ENCODE measurements at regions not wholly inside any gene's neighbourhood (a gene's known extent, or its start where the extent isn't known, plus 50 kb on each side); places are given as distances from the start of the nearest gene placed in this dataset.

DNA sequence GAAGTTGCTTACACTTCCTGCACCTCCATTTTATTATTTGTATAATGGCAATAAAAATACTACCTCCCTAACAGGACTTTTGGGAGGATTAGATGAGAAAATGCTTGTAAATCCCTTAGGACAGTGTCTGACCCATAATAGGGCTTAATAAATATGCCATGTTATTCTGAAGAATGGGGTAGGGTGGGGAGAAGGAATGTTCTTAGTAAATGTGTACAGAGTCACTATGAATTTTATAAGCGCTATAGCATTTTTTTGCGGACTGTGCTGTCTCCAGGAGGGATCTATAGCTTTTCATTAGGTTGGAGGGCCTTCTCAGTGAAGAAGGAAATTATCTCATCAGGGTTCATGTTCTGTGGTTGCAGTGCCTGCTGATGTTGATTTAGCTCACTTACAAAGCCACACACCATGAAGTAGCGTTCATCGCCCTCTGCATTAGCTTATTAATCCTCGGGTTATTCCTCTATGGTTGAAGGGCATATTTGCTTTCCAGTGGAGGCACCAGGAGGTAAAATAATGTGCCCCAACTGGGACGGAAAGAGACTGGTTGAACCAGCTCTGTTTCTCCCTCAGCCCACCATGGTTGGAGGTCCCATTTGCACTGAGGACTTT is 497.1 kb downstream of the ARHGEF28 start:
- no peak for DNase-seq (ENCODE audit: low read depth)

DNA sequence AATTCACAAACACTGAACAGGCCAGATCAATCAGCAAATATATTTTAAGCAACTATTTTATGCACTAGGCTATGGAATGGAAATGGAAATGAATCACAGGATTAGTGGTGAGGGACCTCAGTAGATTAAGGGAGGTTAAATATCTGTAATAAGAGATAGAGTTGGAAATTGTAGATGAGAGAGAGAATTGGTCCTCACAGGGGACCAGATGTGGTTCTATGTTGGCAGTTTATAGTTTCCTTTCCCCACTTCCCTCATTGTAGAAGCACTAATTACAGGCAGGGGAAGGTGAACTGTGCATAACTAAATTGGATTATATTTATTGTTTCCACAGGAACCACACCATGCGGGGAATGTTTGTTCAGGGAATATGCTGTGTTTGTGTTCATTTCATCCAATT is 496.2 kb downstream of the ARHGEF28 start:
- no peak for DNase-seq (ENCODE audit: low read depth)

DNA sequence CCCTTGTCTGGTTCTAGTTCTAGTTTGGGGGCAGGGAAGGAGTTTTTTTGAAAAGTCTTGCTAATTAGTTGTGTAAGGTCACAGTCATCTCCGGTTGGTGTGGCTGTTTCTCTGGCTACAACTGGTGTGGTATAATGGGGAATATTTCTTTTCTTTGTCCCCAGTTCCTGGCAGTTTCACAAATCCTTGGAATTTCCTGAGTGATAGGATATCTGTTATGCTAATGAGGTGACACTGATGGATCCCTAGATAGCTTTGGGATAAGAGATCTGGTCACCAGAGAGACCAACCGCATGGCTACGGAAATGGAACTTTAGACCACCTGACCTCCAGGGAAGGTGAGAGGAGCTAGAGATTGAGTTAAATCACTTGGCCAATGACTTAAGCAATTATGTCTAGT is 494.6 kb downstream of the ARHGEF28 start:
- no peak for DNase-seq (ENCODE audit: low read depth)

DNA sequence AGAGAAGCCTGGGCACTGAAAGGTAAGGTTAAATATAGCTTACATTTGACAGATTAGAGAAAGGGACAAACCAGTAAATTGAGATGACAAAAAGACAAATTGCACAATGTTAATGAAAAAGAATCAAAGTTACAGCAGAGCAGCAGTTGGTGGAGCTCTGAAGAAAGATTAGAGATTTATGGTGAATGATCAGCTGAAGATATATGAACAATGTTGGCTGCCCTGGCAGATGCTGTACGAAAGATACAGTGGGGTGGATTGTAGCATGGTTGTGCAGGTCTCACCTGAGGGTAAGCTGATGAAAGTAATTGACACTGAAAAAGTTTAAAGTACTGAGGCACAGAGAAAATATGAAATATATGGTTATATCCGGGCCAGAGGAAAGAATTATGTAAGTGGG is 492.1 kb downstream of the ARHGEF28 start:
- no peak for DNase-seq (ENCODE audit: low read depth)

DNA sequence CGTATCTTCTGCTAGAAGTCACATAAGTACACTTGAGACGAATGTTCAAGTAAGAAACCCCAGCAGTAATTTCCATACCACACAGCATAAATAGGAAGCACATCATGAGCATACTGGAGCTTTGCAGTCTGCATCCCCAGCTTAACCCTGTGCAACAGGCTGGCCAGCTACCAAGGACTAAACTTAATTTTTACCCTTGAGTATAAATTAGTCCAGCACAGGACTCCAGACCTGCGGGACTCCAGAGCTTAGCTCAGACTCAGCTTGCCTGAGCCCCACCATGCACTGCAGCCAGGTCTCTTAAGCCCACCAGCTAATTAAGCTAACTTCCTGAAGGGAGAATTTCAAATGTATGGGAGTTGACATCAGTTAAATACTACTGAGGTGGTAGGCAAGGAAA is 491.0 kb downstream of the ARHGEF28 start:
- DNase-seq (ENCODE audit: low read depth), result no peak

DNA sequence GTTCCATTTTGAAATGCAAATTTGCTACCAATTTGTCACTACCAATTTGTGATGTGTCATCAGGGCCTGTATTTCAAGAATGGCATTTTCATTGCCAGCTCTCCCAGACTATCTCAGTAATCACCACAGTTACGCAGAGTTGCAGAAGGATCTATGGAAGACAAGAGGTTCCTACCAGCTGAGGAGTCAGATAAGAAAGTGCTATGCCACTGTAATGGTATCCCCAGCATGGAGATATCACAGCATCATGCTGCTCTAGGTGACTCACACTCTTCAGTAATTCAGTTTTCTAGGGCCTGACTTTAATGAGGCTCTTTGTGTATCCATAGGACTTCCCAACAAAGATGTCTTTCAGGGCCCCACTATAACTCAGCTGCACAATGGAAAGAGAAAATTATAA is 490.3 kb downstream of the ARHGEF28 start:
- DNase-seq (ENCODE audit: low read depth), result no peak

DNA sequence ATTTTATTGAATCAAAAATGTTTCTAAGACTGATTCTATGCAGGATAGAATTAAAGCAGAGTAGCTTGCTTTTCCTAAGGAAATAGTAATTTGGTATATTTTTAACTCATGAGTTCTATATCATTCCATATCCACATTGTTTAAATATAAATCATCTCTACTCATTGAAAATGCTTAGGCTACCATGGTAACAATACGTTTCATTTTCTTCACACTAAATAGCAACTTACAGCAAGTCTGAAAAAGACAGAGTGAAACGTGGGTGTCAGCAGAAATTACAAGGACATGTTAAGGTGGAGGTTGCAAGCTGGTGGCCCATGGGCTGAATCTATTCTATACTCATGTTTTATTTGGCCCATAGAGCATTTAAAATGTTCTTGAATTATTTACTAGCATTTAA is 487.9 kb downstream of the ARHGEF28 start:
- no peak for DNase-seq (ENCODE audit: low read depth)

DNA sequence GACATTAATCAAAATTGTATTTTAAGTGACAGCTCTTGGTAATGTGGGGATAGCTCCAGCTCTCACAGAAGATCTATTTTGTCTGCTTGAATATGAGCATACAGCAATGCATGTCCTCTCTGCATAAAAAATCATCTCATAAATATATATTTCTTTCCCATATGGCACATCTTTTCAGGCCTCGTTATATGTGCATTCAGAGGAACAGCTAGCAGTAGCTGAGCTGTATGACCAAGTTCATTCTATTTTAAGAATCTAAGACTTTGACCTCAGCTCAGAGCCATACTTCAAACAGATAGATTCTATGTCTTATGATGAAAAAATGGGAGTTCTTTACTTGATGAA is 487.2 kb downstream of the ARHGEF28 start:
- no peak for DNase-seq (ENCODE audit: low read depth)

DNA sequence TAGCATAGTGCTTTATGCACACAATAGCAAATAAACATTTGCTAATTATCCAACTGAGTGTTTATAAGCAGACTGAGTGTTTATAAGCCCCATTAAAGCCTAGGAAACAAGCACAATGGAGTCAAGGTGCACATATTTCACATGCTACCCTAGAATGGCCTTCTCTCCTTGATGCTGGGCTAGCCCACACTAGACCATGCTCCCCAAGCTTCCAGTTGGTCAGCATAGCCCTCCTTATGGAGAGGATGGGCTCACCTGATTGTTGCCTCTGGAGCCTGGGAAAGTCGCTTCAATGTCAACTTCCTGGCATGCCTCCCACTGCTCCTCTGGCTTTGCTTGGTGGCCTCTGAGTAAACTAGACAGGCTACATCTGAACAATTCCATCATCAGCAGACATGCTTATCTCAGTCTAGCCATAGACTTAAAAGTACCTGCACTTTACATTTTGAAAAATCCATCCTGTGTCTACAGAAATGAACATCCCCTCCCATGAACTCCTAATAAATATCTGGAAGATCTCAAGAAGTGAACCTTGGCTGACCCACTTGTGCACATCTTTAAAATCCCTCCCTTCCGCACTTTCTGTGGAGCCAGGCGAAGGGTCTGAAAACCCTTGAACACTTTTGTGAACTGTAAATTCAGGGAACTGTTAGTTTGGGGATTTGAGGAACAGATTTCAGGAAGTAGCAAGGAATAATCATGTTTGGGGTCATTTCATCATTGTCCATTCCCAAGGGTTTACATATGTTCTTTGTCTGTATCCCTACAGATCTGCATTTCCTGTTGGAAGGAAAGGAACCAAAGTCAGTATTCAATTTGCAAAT is 486.6 kb downstream of the ARHGEF28 start:
- no peak for DNase-seq (ENCODE audit: low read depth)

DNA sequence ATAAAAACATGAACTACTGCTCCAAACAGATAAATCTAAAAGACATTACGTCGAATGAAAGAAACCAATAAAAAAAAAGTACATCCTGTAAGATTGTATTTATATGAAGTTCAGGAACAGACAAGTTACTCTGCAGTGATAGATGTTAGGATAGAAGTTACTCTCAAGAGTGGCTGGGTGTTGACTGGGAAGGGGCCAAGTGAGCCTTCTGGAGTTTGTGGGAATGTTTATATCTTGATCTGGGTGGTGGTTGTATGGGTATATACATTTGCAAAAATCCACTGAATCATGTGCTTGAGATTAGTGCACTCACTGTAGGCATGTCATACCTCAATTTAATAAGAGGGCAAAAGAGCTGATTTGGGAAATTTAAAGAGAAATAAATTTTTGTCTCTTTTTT is 485.8 kb downstream of the ARHGEF28 start:
- DNase-seq (ENCODE audit: low read depth), result no peak

DNA sequence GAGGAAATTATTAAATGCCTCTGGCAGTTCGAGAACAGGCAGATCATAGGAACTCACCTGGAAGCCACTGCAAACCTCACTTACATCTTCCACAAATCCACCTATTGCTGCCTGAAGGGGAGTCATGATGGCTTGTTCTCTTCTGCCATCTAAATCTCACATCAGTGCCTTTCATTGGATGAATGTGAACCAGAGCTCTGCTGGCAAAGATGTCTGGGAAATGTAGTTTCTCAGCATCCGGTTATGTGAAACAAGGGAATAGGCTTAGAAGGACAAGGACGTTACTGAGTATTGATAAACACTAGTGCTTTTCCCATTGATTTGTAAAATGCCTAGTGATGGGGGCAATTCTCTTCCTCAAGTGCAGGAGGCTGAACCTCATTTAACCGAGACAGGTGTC is 483.3 kb downstream of the ARHGEF28 start:
- no peak for DNase-seq (ENCODE audit: low read depth)

DNA sequence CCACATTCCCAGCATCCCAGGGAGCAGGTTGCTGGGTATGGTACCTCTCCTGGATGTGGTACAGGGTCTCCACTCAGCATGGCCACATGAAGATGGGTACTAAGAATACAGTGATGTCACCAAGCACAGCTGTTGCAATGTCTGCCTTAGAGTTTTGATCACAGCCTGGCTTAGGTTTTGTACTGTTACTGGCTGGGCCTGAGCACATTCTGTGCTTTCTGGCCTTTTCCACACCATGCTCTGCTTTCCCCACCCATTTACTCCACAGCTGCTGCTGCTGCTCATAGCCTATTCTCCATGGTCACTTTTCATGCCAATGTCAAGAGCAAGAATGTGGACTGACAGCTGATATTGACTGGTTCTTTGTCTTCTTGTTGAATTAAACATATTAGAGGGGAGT is 481.9 kb downstream of the ARHGEF28 start:
- no peak for DNase-seq (ENCODE audit: low read depth)

DNA sequence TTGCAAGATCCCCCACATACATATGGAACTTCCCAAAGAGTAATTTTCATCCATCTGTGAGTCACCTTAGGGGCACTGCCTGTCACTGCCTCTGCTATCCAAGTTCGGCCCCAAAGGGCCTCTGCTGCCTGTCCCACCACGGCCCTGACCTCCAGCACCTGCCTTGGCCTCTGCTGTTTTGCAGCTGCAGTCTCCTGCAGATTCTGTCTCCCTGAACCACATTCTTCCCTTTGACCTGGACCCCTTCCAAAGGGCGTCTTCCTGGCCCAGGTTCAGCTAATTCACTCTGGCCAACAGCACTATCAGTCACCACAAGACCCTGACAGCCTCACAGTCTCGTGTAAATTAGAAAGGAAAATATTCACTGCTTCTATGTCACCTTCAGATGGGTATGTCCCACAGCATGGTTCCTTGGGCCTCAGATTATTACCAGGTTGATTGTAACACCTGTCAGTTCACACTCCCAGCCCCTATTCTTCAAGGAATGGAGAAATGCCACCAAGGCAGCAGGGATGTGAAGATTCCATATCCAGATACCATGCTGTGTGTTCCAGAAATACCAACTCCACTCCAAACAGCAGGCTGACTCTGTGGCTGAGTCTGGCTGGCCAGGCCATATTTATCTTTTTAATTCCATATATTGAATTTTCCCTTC is 479.3 kb downstream of the ARHGEF28 start:
- no peak for DNase-seq (ENCODE audit: low read depth)

DNA sequence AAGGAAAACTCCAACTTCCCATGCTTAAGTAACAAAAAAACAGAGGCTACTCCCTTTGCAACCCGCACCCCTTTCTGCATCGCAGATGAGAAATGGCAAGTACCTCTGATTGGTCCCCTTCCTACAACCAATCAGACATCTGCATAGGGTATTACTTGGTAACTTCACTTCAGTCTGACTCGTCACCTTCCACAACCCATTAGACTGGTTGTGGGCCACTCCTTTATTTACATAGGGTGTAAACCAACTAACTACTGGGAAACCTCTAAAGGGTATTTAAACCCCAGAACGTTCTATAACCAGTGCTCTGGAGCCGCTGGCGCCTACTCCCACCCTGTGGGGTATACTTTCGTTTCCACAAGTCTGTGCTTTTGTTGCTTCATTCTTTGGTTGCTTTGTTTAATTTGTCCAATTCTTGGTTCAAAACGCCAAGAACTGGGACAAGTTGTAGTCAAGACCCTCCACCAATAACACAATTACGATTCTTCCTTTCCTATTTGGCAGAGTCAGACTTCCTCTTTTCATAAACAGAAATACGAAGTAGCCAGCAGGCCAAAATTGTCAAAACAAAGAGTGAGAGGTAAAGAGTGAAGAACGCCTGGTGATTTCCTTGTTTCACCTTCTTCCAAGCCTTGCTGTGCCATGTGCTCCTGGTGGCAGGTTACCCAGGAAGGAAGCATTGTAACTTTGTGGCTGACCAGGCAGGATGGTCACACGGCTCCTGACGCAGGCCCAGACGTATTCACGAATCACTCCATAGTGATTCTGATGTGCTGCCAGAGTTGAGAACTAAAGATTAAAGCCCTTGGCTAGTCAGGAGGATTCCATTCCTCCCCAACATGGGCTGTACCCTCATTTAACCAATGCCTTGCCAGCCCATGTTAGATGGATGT is 477.4 kb downstream of the ARHGEF28 start:
- DNase-seq (ENCODE audit: low read depth), result no peak

DNA sequence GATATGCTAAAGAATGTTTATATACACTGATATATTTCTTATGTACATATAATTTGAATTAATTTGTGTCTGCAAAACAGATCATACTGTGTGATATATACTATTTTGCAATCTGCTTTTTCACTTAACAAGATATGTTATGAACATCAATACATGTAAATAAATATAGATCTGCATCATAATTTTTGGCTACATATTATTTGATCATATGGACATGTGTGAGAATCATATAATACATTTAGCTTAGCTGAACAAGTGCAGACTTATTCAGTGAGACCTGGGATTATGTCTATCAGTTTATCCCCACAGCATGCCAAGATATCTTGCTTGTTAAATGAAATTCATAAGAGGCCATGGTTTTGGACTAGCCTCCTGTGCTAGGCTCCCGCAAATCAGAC is 474.3 kb downstream of the ARHGEF28 start:
- no peak for DNase-seq (ENCODE audit: low read depth)

DNA sequence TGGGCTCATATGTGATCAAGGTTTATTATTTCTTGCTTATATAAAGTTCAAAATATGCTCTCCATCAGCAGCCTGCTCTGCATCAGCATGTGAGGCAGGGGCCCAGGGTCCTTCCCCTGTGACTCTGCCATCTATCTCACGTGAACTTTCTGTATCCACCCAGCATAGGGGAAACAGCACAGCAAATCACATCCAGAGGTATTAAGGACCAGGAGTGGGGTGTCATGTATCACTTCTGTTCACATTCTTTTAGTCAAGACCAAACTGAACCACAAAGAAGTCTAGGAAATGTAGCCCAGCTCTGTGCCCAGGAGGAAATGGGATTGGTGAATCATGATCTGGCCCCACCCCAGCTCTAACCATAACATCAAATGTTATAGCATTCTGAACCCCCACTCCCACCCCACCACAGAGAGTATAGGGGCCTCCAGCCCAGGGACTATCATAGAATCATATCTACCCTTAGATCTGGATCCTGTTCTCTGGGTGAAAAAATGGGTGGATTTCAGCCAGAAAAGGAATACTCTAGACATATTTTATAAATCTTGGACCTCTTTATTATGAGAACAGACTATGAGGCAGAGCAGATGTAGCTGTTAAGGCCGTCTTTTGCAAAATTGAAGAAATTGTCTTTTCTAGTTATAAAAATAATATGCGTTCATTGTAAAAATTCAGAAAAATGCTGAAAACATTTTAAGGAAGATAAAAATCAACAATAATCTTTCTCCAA is 473.7 kb downstream of the ARHGEF28 start:
- no peak for DNase-seq (ENCODE audit: low read depth)

DNA sequence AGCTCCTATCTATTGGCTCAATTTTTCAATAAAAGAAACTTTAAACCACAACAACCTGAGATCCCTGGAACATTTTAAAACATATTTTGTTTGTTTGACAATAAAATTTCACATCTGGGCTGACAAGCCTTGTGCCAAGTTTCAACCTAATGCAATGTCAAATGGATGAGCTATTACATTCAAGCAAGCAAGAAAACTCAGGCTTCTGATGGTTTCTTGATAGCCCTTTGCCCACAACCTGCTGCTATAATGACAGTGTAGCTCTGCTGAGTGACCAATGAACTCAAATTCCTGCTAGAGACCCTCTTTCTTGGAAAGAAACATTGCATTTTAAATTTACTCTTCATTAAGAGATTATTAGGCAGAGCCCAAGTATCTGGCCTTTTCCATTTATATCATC is 472.9 kb downstream of the ARHGEF28 start:
- DNase-seq (ENCODE audit: low read depth), result no peak

DNA sequence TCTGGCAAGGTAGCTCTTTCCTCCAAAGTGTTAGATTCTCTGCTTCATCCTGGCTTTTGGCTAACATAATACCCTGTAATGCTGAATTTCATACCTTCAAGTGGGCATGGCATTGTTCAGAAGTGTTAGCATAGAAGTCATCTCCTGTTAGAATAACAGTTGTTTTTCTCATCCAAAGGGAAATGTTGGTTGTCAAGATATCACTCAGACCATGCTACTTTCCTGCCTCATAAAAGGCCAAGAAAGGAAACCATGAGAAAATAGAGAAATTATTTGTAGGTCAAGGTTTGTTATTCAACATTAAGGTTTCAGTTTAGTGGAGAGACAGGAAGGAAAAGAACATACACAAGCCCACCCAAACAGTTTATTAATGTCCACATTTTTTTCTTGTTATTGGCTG is 472.5 kb downstream of the ARHGEF28 start:
- DNase-seq (ENCODE audit: low read depth), result no peak

DNA sequence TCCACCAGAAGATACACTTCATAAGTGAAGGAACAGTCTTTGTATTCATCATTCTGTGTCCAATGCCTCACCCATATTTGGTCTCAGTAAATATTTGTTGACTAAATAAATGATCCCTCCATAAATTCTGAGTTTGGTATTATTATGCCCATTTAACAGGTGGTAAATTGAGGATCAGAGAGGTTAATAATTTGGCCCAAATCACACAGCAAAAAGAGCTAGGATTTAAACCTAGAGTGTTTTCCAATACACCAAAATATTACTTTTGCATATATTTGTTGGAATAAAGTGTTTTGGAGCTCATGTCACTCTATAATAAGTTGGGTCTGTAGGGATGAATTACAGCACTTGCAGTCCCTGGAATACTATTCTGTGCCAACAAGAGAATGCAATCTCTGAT is 470.3 kb downstream of the ARHGEF28 start:
- DNase-seq (ENCODE audit: low read depth), result no peak

DNA sequence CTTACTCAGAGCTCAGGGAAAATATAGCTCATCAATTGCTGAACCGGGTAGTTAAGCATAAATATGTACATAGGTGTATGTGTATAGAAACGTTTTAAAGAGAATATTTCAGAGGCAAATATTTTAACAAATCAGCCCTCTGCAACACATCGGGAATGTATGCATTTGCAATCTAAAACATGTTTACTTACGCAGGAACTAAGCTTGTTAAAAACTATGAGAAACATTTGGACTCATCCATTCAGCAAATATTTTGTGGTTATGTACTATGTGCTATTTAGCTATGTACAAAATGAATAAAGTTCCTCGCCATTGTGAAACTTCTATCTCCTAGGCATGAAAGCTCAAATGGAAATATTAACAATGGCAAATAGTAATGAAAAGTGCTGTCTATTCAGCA is 469.9 kb downstream of the ARHGEF28 start:
- no peak for DNase-seq (ENCODE audit: low read depth)

DNA sequence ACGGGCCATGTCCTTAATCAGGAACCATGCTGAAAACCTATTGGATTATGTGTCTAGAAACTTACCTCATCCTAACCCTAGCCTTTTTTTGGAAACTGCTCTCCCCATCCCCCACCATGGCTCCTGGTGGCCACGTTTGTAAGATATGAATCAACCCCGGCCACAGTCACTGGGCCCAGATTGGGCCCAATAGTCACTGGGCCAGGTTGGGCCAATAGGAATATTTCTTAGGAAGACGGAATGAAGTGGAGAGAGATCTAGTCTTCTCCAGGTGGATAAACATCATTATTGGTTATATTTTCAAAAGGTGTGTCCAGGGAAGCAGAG is 468.7 kb downstream of the ARHGEF28 start:
- DNase-seq (ENCODE audit: low read depth), result no peak
